ENCODE measurements at regions not wholly inside any gene's neighbourhood (a gene's known extent, or its start where the extent isn't known, plus 50 kb on each side); places are given as distances from the start of the nearest gene placed in this dataset.

DNA sequence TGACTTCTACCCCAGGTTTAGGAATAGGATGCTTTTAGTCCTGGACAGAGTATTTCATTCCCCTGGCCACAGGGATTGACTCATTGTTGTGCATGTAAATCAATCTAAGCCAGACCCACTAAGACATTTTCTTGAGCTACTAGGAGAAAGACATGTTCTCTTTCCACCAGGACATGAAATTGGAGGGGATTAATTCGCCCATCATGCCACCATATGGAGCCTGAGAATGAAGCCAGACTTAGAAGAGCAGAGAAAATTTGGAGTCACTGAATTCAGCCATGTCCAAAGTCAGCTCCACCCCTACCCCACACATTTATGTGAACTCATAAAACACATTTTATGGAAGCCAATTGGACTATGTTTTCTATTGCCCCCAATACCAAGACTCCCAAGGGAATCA is 322.5 kb downstream of the NFIB start:
- no peak for DNase-seq
- H3F3A ChIP-seq (ENCODE audit: insufficient read depth, low read length) = no peaks in the 10 kb centered on the region
- no peak overlapping the region for H3K9ac ChIP-seq (ENCODE audit: low read length)

DNA sequence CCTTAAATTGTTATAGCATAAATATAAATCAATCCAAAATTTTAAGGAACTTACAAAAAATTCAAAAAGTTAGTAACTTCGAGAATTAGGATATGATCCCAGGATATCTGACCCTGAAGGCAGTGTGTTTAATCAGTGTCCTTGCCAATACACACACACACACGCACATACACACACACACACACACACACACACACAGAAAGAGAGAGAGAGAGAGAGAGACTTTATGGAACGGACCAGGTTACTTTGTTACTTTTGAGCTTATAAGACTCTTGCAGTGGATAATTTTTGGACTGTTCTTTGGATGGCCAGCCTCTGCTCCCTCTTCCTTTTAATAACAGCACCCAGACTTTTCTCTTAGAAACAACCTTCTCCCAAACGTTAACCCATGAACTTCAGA is 322.9 kb downstream of the NFIB start:
- Histone ChIP-seq H3K4me2 (ENCODE audit: low read depth, low read length) (no peak overlapping the region), H3K79me2 (ENCODE audit: low read length) (no peaks in the 10 kb centered on the region), H3K4me1 (ENCODE audit: low read length) (no peaks in the 10 kb centered on the region), H2AFZ (ENCODE audit: low read length) (no peak overlapping the region), H4K20me1 (ENCODE audit: insufficient read depth, low read length) (no peaks in the 10 kb centered on the region), H3K9me2 (replicated peaks; ENCODE audit: insufficient read depth, low read length) (no peaks in the 10 kb centered on the region), H3K36me3 (replicated peaks; ENCODE audit: insufficient read depth, low read length) (no peaks in the 10 kb centered on the region), H3K4me3 (ENCODE audit: low read length) (no peak overlapping the region), H3K27ac (ENCODE audit: low read length) (no peak overlapping the region), H3K9ac (ENCODE audit: low read length) (no peak overlapping the region), H3K27me3 (replicated peaks; ENCODE audit: insufficient read depth, low read length) (no peaks in the 10 kb centered on the region), H3F3A (ENCODE audit: insufficient read depth, low read length) (no peaks in the 10 kb centered on the region), H3K9me3 (replicated peaks; ENCODE audit: insufficient read depth, low read length) (no peaks in the 10 kb centered on the region)
- DNase-seq = no peak
- TF ChIP-seq EZH2phosphoT487 (IDR thresholded peaks at IDR 0.05; ENCODE audit: low read length) (no peak), EZH2 (optimal IDR thresholded peaks at IDR 0.05; ENCODE audit: low read depth, low read length) (no peak)
- TF ChIP-seq, protein P1, sequence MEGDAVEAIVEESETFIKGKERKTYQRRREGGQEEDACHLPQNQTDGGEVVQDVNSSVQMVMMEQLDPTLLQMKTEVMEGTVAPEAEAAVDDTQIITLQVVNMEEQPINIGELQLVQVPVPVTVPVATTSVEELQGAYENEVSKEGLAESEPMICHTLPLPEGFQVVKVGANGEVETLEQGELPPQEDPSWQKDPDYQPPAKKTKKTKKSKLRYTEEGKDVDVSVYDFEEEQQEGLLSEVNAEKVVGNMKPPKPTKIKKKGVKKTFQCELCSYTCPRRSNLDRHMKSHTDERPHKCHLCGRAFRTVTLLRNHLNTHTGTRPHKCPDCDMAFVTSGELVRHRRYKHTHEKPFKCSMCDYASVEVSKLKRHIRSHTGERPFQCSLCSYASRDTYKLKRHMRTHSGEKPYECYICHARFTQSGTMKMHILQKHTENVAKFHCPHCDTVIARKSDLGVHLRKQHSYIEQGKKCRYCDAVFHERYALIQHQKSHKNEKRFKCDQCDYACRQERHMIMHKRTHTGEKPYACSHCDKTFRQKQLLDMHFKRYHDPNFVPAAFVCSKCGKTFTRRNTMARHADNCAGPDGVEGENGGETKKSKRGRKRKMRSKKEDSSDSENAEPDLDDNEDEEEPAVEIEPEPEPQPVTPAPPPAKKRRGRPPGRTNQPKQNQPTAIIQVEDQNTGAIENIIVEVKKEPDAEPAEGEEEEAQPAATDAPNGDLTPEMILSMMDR (IDR thresholded peaks at IDR 0.05; ENCODE audit: low read length) = no peak

More for the DNA sequence above, 322.5 kb downstream of the NFIB start:
- Histone ChIP-seq H4K20me1 (ENCODE audit: insufficient read depth, low read length) (no peaks in the 10 kb centered on the region), H3K4me1 (ENCODE audit: low read length) (no peaks in the 10 kb centered on the region), H3K36me3 (replicated peaks; ENCODE audit: insufficient read depth, low read length) (no peaks in the 10 kb centered on the region), H3K4me2 (ENCODE audit: low read depth, low read length) (no peak overlapping the region), H3K4me3 (ENCODE audit: low read length) (no peak overlapping the region), H3K27ac (ENCODE audit: low read length) (no peak overlapping the region), H2AFZ (ENCODE audit: low read length) (no peak overlapping the region), H3K9me3 (replicated peaks; ENCODE audit: insufficient read depth, low read length) (no peaks in the 10 kb centered on the region), H3K9me2 (replicated peaks; ENCODE audit: insufficient read depth, low read length) (no peaks in the 10 kb centered on the region), H3K79me2 (ENCODE audit: low read length) (no peaks in the 10 kb centered on the region), H3K27me3 (replicated peaks; ENCODE audit: insufficient read depth, low read length) (no peaks in the 10 kb centered on the region)
- TF ChIP-seq EZH2phosphoT487 (IDR thresholded peaks at IDR 0.05; ENCODE audit: low read length) (no peak), EZH2 (optimal IDR thresholded peaks at IDR 0.05; ENCODE audit: low read depth, low read length) (no peak)
- TF ChIP-seq, protein P1 (IDR thresholded peaks at IDR 0.05; ENCODE audit: low read length) = no peak

DNA sequence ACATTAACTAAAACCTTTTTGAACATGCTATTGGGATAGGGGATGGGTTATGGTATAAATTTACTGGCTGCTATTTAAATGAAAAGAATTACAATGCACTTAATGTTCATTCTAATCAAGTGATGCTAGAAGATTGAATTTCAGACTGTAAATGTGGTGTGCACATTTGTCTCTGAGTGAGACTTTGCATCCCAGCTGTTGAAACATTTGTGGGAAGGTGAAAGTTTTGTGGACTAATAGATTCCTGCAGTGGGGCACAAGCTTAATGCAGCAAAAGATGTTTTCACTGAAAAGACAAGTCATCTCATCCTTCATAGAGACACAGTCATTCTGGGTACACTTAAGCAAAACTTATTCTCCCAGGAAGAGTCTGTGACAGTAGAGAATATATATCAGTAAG is 323.6 kb downstream of the NFIB start:
- Histone ChIP-seq H4K20me1 (ENCODE audit: insufficient read depth, low read length) (no peaks in the 10 kb centered on the region), H3F3A (ENCODE audit: insufficient read depth, low read length) (no peaks in the 10 kb centered on the region), H3K27ac (ENCODE audit: low read length) (no peak overlapping the region), H3K36me3 (replicated peaks; ENCODE audit: insufficient read depth, low read length) (no peaks in the 10 kb centered on the region), H3K4me1 (ENCODE audit: low read length) (no peaks in the 10 kb centered on the region), H3K9me3 (replicated peaks; ENCODE audit: insufficient read depth, low read length) (no peaks in the 10 kb centered on the region), H2AFZ (ENCODE audit: low read length) (no peak overlapping the region), H3K9me2 (replicated peaks; ENCODE audit: insufficient read depth, low read length) (no peaks in the 10 kb centered on the region), H3K4me2 (ENCODE audit: low read depth, low read length) (no peak overlapping the region), H3K79me2 (ENCODE audit: low read length) (no peaks in the 10 kb centered on the region), H3K27me3 (replicated peaks; ENCODE audit: insufficient read depth, low read length) (no peaks in the 10 kb centered on the region), H3K9ac (ENCODE audit: low read length) (no peak overlapping the region), H3K4me3 (ENCODE audit: low read length) (no peak overlapping the region)
- no peak for TF ChIP-seq EZH2phosphoT487 (IDR thresholded peaks at IDR 0.05; ENCODE audit: low read length)
- no peak for TF ChIP-seq EZH2 (optimal IDR thresholded peaks at IDR 0.05; ENCODE audit: low read depth, low read length)
- TF ChIP-seq, protein P1 (IDR thresholded peaks at IDR 0.05; ENCODE audit: low read length) = no peak
- DNase-seq = no peak
